ENCODE measurements at regions not wholly inside any gene's neighbourhood (a gene's known extent, or its start where the extent isn't known, plus 50 kb on each side); places are given as distances from the start of the nearest gene placed in this dataset.

DNA sequence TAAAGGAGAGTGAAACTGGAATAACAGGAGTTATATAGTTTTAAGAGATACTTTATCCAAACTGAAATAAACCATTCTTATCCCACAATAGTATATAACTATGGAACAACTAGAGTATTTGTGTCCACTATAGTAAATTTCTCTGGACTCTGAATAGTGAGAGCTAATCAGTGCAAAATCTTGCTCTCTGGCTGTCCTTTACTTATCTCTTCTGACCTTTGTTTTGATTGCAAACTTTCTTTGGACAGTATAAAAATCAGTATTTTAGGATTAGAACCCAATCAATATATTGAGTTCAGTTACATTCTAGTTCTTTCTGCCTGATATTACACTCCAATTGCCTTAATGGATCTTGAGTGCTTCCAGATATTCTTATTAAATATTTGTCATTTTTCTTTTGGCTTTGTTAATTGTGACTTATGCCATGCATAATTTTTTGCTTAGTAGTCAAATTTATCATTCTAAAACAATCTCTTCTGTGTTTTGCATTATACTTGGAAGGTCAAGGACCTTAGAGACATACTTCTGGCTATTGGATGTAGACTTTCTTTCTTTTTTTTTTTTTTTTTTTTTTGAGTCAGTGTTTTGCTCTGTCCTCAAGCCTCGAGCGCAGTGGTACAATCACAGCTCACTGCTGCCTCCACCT is 89.9 kb upstream of the AMN1 start:
- H3K4me1 ChIP-seq (ENCODE audit: control insufficient read depth, insufficient read depth, low read length): no peaks in the 10 kb centered on the region
- Mint-ChIP-seq H3K36me3 (no peaks in the 10 kb centered on the region), H3K4me1 (no peaks in the 10 kb centered on the region), H3K9me3 (no peaks in the 10 kb centered on the region), H3K27ac (no peak overlapping the region), H3K4me3 (no peak overlapping the region), H3K27me3 (ENCODE audit: low read depth in 2 of 2) (no peaks in the 10 kb centered on the region)
- no peaks in the 10 kb centered on the region for H3K27me3 ChIP-seq (ENCODE audit: control insufficient read depth, insufficient read depth, low read length)
- WGBS (ENCODE audit: insufficient coverage): 50% methylated on average over 2 of the region's 2 CpGs
- ATAC-seq (no peak), DNase-seq (no peak)
- no peaks in the 10 kb centered on the region for H3K36me3 ChIP-seq (ENCODE audit: control insufficient read depth, insufficient read depth, low read length)
- no peak overlapping the region for H3K27ac ChIP-seq (ENCODE audit: low read length)
- no peak overlapping the region for H3K4me3 ChIP-seq (ENCODE audit: low read length)
- no peaks in the 10 kb centered on the region for H3K9me3 ChIP-seq (ENCODE audit: control insufficient read depth, insufficient read depth, low read length)
- intact Hi-C loops (cut with micrococcal nuclease): no loop called here
- no peak for TF ChIP-seq CTCF (IDR thresholded peaks at IDR 0.05)

GRCh38 chr12:31817120-31817519 is 88.3 kb upstream of the AMN1 start:
- no peaks in the 10 kb centered on the region for H3K9me3 Mint-ChIP-seq
- no peaks in the 10 kb centered on the region for H3K9me3 ChIP-seq (ENCODE audit: control insufficient read depth, insufficient read depth, low read length)
- no peak overlapping the region for H3K27ac Mint-ChIP-seq
- H3K27me3 Mint-ChIP-seq (ENCODE audit: low read depth in 2 of 2): no peaks in the 10 kb centered on the region
- WGBS (ENCODE audit: insufficient coverage): 64% methylated on average over 3 of the region's 5 CpGs
- H3K36me3 Mint-ChIP-seq: no peaks in the 10 kb centered on the region
- H3K27ac ChIP-seq (ENCODE audit: low read length): no peak overlapping the region
- H3K4me3 ChIP-seq (ENCODE audit: low read length): no peak overlapping the region
- peaks cover 7 to 8% of the 10 kb centered on the region in 2 donors for H3K4me1 Mint-ChIP-seq
- no peak for ATAC-seq
- no peak for DNase-seq
- H3K4me3 Mint-ChIP-seq: no peak overlapping the region
- intact Hi-C loops (cut with micrococcal nuclease): no loop called here
- H3K36me3 ChIP-seq (ENCODE audit: control insufficient read depth, insufficient read depth, low read length): no peaks in the 10 kb centered on the region
- TF ChIP-seq CTCF (IDR thresholded peaks at IDR 0.05): no peak
- H3K4me1 ChIP-seq (ENCODE audit: control insufficient read depth, insufficient read depth, low read length): no peaks in the 10 kb centered on the region
- H3K27me3 ChIP-seq (ENCODE audit: control insufficient read depth, insufficient read depth, low read length): no peaks in the 10 kb centered on the region

- TF ChIP-seq CTCF (IDR thresholded peaks at IDR 0.05): no peak
- H3K9me3 Mint-ChIP-seq: no peaks in the 10 kb centered on the region
- no peaks in the 10 kb centered on the region for H3K36me3 ChIP-seq (ENCODE audit: control insufficient read depth, insufficient read depth, low read length)
- DNase-seq (no peak), ATAC-seq (no peak)
- H3K27ac Mint-ChIP-seq: no peak overlapping the region
- no peak overlapping the region for H3K4me3 ChIP-seq (ENCODE audit: low read length)
- no peaks in the 10 kb centered on the region for H3K9me3 ChIP-seq (ENCODE audit: control insufficient read depth, insufficient read depth, low read length)
- 86% methylated on average over 1 of the region's 1 CpG for WGBS (ENCODE audit: insufficient coverage)
- intact Hi-C loops (cut with micrococcal nuclease): no loop called here
- no peaks in the 10 kb centered on the region for H3K27me3 ChIP-seq (ENCODE audit: control insufficient read depth, insufficient read depth, low read length)
- H3K27me3 Mint-ChIP-seq (ENCODE audit: low read depth in 2 of 2): no peaks in the 10 kb centered on the region
- no peak overlapping the region for H3K4me3 Mint-ChIP-seq
- H3K4me1 ChIP-seq (ENCODE audit: control insufficient read depth, insufficient read depth, low read length): no peaks in the 10 kb centered on the region
- no peak overlapping the region for H3K27ac ChIP-seq (ENCODE audit: low read length)
- peaks cover 7 to 8% of the 10 kb centered on the region in 2 donors for H3K4me1 Mint-ChIP-seq
- no peaks in the 10 kb centered on the region for H3K36me3 Mint-ChIP-seq
Measured at GRCh38 chr12:31815096-31815495, 86.3 kb upstream of the AMN1 start.

GRCh38 chr12:31813305-31813704 is 84.5 kb upstream of the AMN1 start:
- intact Hi-C loops (cut with micrococcal nuclease): no loop called here
- Histone ChIP-seq H3K27ac (ENCODE audit: low read length) (no peak overlapping the region), H3K9me3 (ENCODE audit: control insufficient read depth, insufficient read depth, low read length) (no peaks in the 10 kb centered on the region), H3K4me3 (ENCODE audit: low read length) (no peak overlapping the region), H3K4me1 (ENCODE audit: control insufficient read depth, insufficient read depth, low read length) (no peaks in the 10 kb centered on the region), H3K36me3 (ENCODE audit: control insufficient read depth, insufficient read depth, low read length) (no peaks in the 10 kb centered on the region), H3K27me3 (ENCODE audit: control insufficient read depth, insufficient read depth, low read length) (no peaks in the 10 kb centered on the region)
- no peaks in the 10 kb centered on the region for H3K9me3 Mint-ChIP-seq
- ATAC-seq (no peak), DNase-seq (no peak)
- H3K36me3 Mint-ChIP-seq: no peaks in the 10 kb centered on the region
- no peak overlapping the region for H3K4me3 Mint-ChIP-seq
- WGBS (ENCODE audit: insufficient coverage): 100% methylated on average over 1 of the region's 1 CpG
- H3K27me3 Mint-ChIP-seq (ENCODE audit: low read depth in 2 of 2): no peaks in the 10 kb centered on the region
- H3K4me1 Mint-ChIP-seq: peaks cover 7 to 8% of the 10 kb centered on the region in 2 donors
- H3K27ac Mint-ChIP-seq: no peak overlapping the region
- TF ChIP-seq CTCF (IDR thresholded peaks at IDR 0.05): no peak

Measured in natural killer cell (primary cell).